ENCODE measurements at regions not wholly inside any gene's neighbourhood (a gene's known extent, or its start where the extent isn't known, plus 50 kb on each side); places are given as distances from the start of the nearest gene placed in this dataset.

DNA sequence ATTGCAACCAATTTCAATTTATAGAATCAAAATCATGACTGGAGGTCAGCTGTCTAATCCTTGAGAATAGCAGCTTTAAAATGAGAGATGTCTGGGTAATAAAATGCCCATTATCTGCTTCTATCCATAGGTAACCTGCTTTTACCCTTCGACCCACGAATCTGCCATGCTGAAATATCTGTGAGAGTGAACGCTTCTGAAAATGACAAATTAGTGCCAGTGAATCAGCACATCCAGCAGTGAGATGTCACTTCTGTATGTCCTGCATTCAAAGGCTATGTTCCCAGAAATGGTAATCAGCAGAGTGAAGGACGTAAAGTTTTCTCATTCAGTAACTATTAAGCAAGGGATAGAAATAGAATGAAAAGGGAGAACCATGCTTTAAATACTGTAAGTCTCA lies 532.4 kb upstream of the ITGA1 start:
- Mint-ChIP-seq H3K36me3 (ENCODE audit: low read depth) (no peaks in the 10 kb centered on the region), H3K4me1 (ENCODE audit: low read depth) (no peaks in the 10 kb centered on the region), H3K27ac (no peak overlapping the region), H3K27me3 (ENCODE audit: insufficient read depth) (no peaks in the 10 kb centered on the region), H3K4me3 (no peak overlapping the region), H3K9me3 (peaks cover 18% of the 10 kb centered on the region)
- TF ChIP-seq CTCF (IDR thresholded peaks at IDR 0.05): no peak
- DNase-seq: no peak

GRCh38 chr5:52262844-52263243 lies 524.9 kb upstream of the ITGA1 start:
- no peak for DNase-seq
- H3K4me3 Mint-ChIP-seq: no peak overlapping the region
- H3K27ac Mint-ChIP-seq: no peak overlapping the region
- no peaks in the 10 kb centered on the region; the same call in 1 of the 2 replicates for H3K36me3 Mint-ChIP-seq (ENCODE audit: low read depth)
- no peak for TF ChIP-seq CTCF (IDR thresholded peaks at IDR 0.05)
- H3K4me1 Mint-ChIP-seq (ENCODE audit: low read depth): no peaks in the 10 kb centered on the region
- peaks cover 14% of the 10 kb centered on the region for H3K9me3 Mint-ChIP-seq
- no peaks in the 10 kb centered on the region for H3K27me3 Mint-ChIP-seq (ENCODE audit: insufficient read depth)

DNA sequence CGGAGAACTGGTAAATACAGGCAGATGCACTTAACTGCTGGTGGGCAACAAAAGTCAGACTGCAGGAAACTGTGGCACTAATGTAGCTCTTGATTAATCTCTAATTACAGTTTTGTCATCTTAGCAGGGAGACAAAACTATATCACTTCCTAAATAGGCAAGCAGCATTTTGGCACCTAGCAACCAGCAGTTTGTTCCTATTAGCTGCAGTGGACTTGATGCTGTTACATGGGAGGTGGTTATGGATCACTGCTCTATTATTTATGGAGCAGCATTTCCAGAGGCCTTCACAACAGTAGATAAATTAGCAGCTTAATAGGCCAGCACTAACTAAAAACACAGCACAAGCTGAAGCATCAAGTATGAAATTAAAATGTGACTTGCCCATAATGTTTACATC lies 518.3 kb upstream of the ITGA1 start:
- no peaks in the 10 kb centered on the region; the same call in none of the 2 replicates for H3K27me3 Mint-ChIP-seq (ENCODE audit: insufficient read depth)
- no peak for DNase-seq
- H3K27ac Mint-ChIP-seq: no peak overlapping the region
- no peak for TF ChIP-seq CTCF (IDR thresholded peaks at IDR 0.05)
- no peak overlapping the region for H3K4me3 Mint-ChIP-seq
- H3K36me3 Mint-ChIP-seq (ENCODE audit: low read depth): no peaks in the 10 kb centered on the region
- H3K9me3 Mint-ChIP-seq: peaks cover 15% of the 10 kb centered on the region
- no peaks in the 10 kb centered on the region for H3K4me1 Mint-ChIP-seq (ENCODE audit: low read depth)

- H3K9me3 Mint-ChIP-seq: peaks cover 15% of the 10 kb centered on the region
- no peak for TF ChIP-seq CTCF (IDR thresholded peaks at IDR 0.05)
Observed at GRCh38 chr5:52269859-52270258, 517.9 kb upstream of the ITGA1 start.

GRCh38 chr5:52275639-52276038 lies 512.1 kb upstream of the ITGA1 start:
- Mint-ChIP-seq H3K27me3 (ENCODE audit: insufficient read depth) (no peaks in the 10 kb centered on the region; the same call in none of the 2 replicates), H3K9me3 (peaks cover 15% of the 10 kb centered on the region), H3K36me3 (ENCODE audit: low read depth) (no peaks in the 10 kb centered on the region), H3K4me1 (ENCODE audit: low read depth) (no peaks in the 10 kb centered on the region), H3K27ac (no peak overlapping the region), H3K4me3 (no peak overlapping the region)
- no peak for DNase-seq
- TF ChIP-seq CTCF (IDR thresholded peaks at IDR 0.05): no peak

More at GRCh38 chr5:52269859-52270258, 517.9 kb upstream of the ITGA1 start:
- Mint-ChIP-seq H3K4me3 (peak overlapping the region; percentile 71), H3K27ac (no peak overlapping the region), H3K4me1 (ENCODE audit: low read depth) (no peaks in the 10 kb centered on the region), H3K36me3 (ENCODE audit: low read depth) (no peaks in the 10 kb centered on the region), H3K27me3 (ENCODE audit: insufficient read depth) (no peaks in the 10 kb centered on the region; the same call in none of the 2 replicates)
- no peak for DNase-seq

DNA sequence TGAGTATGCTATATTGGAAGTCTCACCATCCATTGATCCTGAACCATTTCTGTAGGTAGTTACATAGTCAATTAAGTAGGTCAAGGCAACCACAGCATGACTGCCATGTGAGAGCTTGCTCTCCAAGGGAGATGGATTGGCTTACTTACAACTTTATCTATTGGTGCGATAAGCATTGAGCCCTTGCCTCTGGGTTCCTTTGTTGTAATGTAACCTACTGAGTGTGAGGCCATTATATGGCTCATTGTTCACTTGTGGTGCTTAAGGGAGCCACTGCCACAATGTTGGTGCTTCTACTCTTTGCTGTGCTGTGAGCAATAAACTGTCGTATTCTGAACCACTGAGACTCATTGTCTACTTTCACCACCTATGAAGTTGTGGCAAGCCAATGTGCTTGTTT lies 510.6 kb upstream of the ITGA1 start:
- TF ChIP-seq CTCF (IDR thresholded peaks at IDR 0.05): no peak
- Mint-ChIP-seq H3K36me3 (ENCODE audit: low read depth) (no peaks in the 10 kb centered on the region), H3K27ac (no peak overlapping the region), H3K27me3 (ENCODE audit: insufficient read depth) (no peaks in the 10 kb centered on the region; the same call in none of the 2 replicates), H3K4me1 (ENCODE audit: low read depth) (no peaks in the 10 kb centered on the region), H3K4me3 (no peak overlapping the region), H3K9me3 (peaks cover 15% of the 10 kb centered on the region)
- no peak for DNase-seq
